Hematopoietic multipotent progenitor cell treated with erythropoietin and hydrocortisone succinate and interleukin-3 and kit ligand, for 8 days (in vitro differentiated cells): ENCODE measurements at regions not wholly inside any gene's neighbourhood (a gene's known extent, or its start where the extent isn't known, plus 50 kb on each side); places are given as distances from the start of the nearest gene placed in this dataset.
"Not testable (repeated sequence)": the region's sequence is repeated elsewhere in the genome, so short reads cannot be mapped to it uniquely, and the experiment has no call there.

Experiments used
- DNase-seq: peaks from one replicate; pipeline ENCODE4 v3.0.0-alpha.2; 2015

DNA sequence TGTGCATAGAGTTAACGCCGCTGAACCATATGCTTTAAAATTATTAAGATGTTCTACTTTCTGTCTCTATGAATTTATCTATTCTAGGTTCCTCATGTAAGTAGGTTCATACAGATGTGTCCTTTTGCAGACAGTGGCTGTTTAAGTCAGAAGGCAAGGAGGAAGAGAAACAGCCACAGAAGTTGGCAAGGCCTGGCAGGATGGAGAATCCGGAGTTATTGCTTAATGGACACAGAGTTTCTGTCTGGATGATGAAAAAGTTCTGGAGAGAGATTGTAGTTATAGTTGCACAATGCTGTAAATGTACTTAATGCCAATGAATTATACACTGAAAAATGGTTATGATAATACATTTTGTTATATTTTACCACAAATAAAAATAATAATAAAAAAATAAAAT is 283.6 kb upstream of the CNR1 start:
- no peak for DNase-seq

DNA sequence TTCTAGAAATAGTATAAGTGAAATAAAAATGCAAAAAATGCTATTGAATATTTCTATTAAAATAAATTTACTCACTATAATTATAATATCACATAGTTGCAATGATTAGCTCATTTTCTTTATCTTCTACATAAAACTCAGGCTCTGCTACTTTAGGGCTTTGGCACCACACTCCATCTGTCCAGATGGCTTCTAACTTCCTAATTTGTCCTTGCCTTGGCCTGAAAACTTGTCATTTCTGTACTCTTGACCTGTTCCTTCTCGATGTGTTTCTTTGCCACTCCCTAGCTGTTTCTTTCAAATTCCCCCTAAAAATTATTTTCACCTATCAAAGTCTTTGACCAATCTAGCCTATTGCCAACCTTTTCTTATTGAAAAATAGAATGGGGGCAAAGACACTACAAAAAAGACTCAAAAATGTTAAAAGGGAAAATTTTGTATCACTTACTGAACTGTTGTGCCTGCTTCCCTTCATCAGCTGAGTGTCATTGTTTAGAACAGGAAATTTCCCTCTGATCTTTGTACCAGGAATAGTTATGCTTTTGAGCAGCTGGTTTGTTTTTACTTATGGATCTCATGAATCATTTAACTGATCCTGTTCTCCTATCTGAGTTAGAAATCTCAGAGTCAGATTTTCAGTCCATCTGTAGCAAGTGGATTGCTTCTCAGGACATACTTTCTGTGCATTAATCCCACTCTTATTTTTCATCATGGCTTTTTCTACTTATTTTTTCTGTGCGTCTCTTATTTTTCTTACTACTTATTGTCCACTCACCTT is 279.2 kb upstream of the CNR1 start:
- DNase-seq = no peak

- no peak for DNase-seq
These were observed 277.4 kb upstream of the CNR1 start for GRCh38 chr6:88443554-88443953.

GRCh38 chr6:88442737-88443136 is 276.6 kb upstream of the CNR1 start:
- no peak for DNase-seq

DNA sequence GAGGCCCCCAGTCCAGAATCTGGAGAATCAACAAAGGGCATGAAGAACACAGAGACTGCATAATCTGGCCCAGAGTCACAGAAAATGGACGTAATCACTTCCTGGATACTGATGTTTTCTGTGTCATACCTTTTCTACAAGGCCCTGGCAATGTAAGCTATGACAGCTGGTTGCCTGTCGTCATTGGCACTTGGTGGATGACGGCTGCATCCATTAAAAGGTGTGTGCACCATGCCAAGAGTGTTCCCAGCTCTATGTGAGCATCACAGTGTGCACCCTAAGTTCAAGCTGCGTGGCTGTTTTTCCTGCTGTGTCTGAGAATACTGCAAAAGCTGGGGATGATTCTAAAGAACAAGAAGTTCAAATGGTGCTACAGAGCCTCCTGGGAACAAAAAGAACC is 275.2 kb upstream of the CNR1 start:
- DNase-seq = no peak

- no peak for DNase-seq
These were observed 261.9 kb upstream of the CNR1 start for GRCh38 chr6:88428068-88428467.

DNA sequence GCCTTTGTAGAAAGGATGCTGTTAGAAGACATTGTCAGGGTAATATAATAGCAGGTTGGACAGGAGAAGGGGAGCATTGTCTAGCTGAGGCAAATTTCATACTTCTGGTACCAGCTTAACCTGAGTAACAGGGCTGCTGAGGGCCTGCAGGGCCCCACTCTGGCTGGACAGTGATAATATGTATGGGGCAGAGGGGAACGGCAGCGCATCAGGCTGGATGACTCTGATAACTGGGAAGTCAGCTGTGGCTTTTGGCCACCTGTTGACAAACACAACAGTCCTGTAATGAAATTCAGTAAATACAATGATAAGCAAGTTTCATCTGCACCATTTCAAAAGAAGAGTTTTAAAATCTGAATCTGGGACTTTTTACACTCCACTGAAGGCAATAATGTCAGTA is 259.9 kb upstream of the CNR1 start:
- DNase-seq = no peak

GRCh38 chr6:88422831-88423230 is 256.7 kb upstream of the CNR1 start:
- no peak for DNase-seq

DNA sequence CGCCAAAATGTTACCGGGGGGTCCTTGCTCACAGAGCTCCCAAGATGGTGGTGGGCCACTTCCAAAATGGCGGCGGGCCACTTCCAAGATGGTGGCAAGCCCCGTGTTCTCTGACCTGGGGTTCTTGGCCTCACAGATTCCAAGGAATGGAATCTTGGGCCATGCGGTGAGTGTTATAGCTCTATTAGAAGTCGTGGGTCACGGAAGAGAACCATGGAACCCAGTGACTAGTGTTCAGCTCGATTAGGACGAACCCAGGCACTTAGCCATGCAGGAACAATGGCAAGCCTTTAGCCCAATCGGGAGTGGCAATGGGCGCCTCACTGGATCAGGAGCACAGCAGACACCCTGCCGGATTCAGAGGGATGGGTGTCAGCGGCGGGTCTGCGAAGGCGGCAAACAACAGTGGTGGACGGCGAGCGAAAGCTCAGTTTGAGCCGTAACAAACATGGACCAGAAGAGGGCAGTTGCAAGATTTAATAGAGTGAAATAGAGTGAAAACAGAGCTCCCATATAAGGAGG is 254.9 kb upstream of the CNR1 start:
- DNase-seq = not testable (repeated sequence)

- DNase-seq = not testable (repeated sequence)
These were observed 253.0 kb upstream of the CNR1 start for GRCh38 chr6:88418921-88419810.

GRCh38 chr6:88417361-88417760 is 251.2 kb upstream of the CNR1 start:
- DNase-seq = not testable (repeated sequence)

GRCh38 chr6:88413459-88413858 is 247.3 kb upstream of the CNR1 start:
- no peak for DNase-seq

GRCh38 chr6:88408355-88408754 is 242.2 kb upstream of the CNR1 start:
- DNase-seq = not testable (repeated sequence)

- not testable (repeated sequence) for DNase-seq
These were observed 240.5 kb upstream of the CNR1 start for GRCh38 chr6:88406674-88407073.

GRCh38 chr6:88403486-88403885 is 237.3 kb upstream of the CNR1 start:
- no peak for DNase-seq

DNA sequence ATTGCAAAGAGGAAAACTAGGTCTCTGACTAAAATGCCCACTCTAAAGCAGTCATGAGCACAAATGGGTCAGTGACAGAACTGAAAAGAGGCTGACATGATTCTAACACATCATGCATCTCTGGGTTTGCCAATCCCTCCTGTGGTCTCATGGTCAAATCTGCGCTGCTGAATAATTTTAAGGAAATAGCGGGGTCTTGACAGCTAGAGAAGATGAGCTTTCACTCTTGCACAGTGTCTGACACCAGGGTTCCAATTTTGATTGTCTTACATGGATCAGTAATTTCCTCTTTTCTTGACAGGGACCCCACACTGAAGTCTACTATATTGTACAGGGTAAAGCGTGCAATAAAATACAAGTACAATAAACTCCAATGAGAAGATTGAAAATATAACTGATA is 236.8 kb upstream of the CNR1 start:
- no peak for DNase-seq

GRCh38 chr6:88390998-88391397 is 224.9 kb upstream of the CNR1 start:
- DNase-seq = not testable (repeated sequence)

DNA sequence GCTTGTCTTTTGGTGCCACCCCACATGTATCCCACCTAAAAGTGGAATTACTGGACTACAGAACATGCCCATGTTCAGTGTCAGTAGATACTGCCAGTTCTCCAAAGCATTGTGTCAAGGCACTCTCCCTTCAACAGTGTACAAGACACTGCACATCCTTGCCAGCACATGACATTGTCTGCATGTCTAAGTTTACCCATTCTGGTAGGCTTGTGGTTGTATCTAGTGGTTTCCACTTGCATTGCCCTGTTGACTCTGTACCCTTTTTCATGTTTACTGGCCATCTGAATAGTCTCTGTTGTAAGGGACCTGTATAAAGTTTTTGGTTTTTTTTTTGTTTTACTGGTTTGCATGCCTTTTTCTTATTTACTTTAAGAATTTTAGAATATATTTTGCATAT is 222.4 kb upstream of the CNR1 start:
- DNase-seq = no peak

- DNase-seq = no peak
These were observed 220.0 kb upstream of the CNR1 start for GRCh38 chr6:88386167-88386566.

DNA sequence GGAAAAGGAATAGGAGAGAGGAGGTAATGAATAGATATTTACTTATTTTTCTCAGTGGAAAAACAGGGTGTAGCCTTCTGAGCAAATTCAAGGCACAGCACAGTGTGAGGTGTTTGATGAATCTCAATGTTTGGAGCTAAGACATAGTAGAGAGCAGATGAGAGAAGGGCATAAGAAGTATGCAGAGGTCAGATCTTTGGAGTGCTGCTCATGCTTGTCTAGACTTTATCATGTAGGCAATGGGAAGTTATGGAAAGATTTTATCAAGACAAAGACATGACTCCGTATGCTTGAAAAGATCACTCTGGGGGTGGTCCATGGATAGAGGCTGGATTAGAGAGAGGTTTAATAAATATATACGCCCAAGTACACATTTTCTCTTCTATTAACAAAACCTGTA is 217.0 kb upstream of the CNR1 start:
- no peak for DNase-seq

DNA sequence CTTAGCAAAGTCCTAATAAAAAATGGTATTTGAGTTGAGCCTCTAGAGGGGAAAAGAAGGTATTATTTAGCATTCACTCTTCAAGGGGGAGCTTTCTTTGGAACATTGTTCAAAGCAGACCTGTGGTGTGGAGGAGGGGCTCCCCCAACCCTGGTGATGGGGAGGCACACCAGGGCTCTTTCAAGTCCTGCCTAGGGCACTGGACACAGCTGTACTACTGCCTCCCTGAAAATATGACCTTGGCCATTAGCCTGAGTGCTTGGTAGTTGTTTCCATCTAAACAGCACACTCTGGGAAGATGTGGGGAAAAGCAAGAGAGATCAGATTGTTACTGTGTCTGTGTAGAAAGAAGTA is 215.1 kb upstream of the CNR1 start:
- DNase-seq = no peak

- no peak for DNase-seq
These were observed 214.6 kb upstream of the CNR1 start for GRCh38 chr6:88380618-88381288.

DNA sequence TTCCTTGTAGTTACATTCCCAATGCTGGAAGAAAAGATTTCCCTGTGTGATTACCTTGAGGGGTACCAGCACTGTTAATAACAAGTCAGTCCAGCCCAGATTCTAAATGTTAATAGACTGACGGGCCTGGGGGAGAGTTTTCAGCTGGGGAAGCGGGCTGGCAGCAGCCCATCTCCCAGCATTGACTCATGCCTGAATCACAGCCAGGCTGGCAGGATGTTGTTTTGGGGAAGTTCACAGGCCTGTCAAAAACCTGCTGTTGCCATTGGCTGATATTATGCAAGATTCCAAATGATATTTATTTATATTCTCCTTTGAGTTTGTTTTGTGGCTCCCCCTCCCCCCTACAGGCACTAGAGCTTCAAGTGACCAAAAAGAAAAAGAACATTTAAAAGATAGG is 213.9 kb upstream of the CNR1 start:
- DNase-seq = no peak
